Fibroblast of skin of scalp (primary cell): ENCODE measurements at regions not wholly inside any gene's neighbourhood (a gene's known extent, or its start where the extent isn't known, plus 50 kb on each side); places are given as distances from the start of the nearest gene placed in this dataset.

Source experiments
- DNase-seq: peaks from one replicate; pipeline ENCODE4 v3.0.0-alpha.2; 2013

- DNase-seq, result no peak
Measured at GRCh38 chrX:142149919-142150318, 55.2 kb downstream of the MAGEC2 start.

GRCh38 chrX:142134533-142134932 is 70.6 kb downstream of the MAGEC2 start:
- no peak for DNase-seq

DNA sequence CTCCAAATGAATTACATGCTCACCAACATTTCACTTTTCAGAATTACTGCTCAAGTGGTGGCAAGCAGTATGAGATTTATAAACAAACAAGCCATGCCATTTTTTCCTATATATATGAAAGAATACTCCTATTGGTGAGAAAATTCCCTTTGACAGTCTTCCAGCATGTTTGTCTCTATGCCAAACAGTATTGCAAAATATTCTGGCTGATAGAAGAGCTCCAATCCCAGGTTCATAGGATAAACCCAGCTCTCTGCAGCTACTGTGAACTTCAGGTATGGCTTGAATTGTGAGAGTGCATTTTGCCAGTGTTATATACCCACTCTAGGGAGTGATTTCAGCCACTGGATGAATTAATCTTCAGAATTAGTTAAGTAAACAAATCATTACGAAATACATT is 108.8 kb downstream of the MAGEC2 start:
- DNase-seq, result no peak

GRCh38 chrX:142095651-142096245 is 109.3 kb downstream of the MAGEC2 start:
- DNase-seq, result no peak

DNA sequence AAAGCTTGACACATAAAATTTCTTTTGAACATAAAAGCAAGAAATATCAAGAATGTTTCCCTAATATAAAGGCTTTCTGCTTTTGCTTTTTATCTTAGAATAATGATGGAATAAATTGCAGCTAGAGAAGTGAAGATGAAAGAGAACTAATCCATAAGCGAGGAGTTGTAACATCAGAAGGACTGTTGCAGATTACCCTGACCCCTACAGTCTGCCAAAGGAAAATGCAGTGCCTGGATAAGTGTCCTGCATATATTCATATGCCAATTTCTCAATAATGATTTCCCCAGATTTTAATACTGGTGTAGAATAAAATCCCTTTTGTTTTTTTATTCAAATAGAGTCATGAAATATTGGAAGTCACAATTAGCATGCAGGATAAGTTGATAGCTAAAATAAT is 115.9 kb downstream of the MAGEC2 start:
- peak; percentile 0 for DNase-seq

- no peak for DNase-seq
Measured at GRCh38 chrX:142084611-142085010, 120.5 kb downstream of the MAGEC2 start.

- no peak for DNase-seq
Measured at GRCh38 chrX:142076633-142077032, 128.5 kb downstream of the MAGEC2 start.

GRCh38 chrX:142068365-142068764 is 136.7 kb downstream of the MAGEC2 start:
- DNase-seq, result no peak

GRCh38 chrX:142060191-142060590 is 144.9 kb downstream of the MAGEC2 start:
- DNase-seq, result no peak

DNA sequence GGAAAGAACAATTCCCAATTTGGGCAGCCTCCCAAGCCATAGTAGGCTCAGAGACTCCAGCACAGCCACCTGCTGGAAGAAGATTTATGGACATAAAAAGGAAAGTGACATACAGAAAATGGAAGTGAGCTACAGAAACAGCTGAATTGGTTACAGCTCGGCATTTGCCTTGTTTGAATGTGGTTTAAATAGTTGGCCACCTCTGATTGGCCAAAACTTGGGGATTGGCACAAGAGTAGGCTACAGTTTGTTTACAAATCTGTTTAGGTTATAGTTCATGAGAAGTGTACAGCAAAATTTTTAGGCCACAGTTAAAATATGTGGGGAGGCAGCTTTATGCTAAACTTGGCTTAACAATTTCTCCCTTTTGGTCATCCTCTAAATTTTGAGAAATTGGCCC is 150.4 kb downstream of the MAGEC1 start:
- no peak for DNase-seq

DNA sequence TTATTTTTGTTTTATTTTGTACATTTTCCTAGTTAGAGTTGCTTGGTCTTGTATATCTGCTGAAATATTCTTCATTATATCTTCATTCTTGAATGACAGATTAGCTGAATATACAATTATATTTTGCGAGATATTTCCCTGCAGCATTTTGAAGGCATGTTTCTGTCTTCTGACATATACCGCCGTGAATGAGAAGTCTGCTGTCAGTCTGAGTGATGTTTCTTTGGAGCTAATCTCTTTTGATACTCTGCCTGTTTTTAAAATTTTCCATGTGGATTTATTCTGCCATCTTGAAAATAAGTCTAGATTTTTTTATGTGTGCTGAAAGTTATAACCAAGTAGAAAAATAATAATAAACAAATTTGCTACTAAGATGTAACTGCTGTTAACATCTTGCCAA is 148.5 kb downstream of the MAGEC1 start:
- no peak for DNase-seq

- no peak for DNase-seq
Measured at GRCh38 chrX:142043196-142043595, 139.5 kb downstream of the MAGEC1 start.

DNA sequence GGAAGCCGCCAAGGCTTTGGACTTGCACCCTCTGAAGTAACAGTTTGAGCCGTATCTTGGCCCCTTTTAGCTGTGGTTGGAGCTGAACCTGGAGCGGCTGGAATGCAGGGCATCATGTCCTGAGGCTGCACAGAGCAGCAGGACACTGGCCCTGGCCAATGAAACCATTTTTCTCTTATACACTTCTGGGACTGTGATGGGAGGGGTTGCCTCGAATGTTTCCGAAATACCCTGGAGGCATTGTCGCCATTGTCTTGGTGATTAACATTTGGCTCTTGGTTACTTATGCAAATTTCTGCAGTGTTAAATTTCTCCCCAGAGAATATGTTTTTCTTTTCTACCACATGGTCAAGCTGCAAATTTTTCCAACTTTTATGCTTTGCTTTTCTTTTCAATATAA is 137.2 kb downstream of the MAGEC1 start:
- DNase-seq, result no peak

DNA sequence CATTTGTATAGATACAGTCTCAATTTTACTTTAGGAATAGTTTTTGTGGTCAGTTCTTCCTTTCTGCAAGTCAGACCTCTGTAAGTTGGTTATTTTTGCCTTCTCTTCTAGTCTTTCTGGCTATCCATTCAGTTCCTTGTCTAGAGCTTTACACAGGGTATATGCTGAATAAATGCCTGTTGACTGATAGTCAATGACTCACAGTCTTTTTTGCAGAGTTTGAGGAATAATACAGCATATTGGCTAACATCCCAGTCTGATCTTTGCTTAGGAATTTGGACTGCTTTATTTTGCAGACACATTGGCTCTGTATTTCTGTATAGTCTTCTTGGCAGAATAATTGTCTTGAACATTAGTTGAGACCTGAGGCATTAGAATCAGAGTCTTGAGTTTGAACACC is 132.4 kb downstream of the MAGEC1 start:
- no peak for DNase-seq

- no peak for DNase-seq
Measured at GRCh38 chrX:142005532-142005931, 101.8 kb downstream of the MAGEC1 start.

DNA sequence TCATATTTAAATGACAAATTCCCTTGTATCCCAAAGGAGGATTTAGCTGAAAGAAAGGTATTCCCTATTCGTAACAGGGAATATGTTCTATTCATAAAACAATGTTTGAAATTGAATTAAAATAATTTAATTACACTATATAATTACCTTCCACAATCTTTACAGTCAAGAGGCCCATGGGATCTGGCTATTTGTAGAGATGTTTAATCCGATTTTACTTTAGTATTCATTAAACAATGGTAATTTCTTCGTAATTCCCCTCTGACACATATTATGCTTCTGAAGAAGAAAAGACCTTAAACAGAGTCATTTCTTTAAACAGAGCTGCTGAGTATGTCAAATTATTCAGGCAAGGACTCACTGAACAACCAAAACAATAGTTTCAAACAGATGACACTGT is 98.8 kb downstream of the MAGEC1 start:
- no peak for DNase-seq

- no peak for DNase-seq
Measured at GRCh38 chrX:142001934-142002333, 98.2 kb downstream of the MAGEC1 start.

GRCh38 chrX:141989815-141990214 is 86.1 kb downstream of the MAGEC1 start:
- no peak for DNase-seq

DNA sequence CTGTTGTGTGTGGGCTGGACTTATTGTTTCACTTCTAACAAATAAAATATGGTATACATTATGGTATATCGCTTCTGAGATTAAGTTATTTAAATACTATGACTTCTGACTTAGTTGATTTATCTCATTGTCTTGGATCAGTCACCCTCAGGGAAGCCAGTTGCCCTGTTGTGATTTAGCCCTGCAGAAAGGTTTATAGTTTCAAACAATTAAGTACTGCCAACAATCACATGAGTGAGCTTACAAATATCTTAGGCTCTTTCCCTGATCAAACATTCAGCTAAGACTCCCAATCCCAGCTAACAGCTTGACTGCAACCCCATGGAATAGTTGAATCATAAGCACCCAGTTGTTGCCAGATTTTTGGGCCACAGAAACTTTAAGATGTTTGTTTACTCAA is 85.4 kb downstream of the MAGEC1 start:
- no peak for DNase-seq

GRCh38 chrX:141982296-141982695 is 78.6 kb downstream of the MAGEC1 start:
- no peak for DNase-seq

DNA sequence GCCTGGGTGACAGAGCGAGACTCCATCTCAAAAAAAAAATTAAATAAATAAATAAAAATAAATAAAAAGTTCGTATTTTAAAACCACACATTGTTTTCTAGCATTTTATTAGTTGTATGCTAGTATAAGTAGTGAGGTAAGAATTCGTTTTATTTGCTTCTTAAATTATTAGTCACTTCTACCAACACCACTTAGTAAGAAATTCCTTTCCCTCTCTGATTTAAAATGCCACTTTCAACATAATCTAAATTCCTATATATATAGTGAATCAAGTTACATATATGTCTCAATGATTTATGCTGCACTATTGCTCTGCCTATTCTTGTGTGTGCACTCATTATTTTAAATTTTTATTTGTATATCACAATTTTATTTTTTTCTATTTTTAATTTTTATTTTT is 72.1 kb downstream of the MAGEC1 start:
- no peak for DNase-seq

DNA sequence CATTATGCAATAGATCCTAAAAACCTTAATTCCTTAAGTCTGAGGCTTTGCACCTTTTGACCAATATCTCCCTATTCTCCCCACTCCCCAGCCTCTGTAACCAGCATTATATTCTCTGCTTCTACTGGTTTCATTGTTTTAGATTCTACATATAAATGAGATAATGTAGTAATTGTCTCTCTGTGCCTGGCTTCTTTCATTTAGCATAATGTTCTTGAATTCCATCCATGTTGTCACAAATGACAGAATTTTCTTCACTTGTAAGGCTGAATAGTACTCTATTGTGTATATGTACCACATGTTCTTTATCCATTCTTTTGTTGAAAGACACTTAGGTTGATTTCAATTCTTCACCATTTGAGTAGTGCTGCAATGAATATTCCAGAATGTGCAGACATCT is 66.0 kb downstream of the MAGEC1 start:
- DNase-seq, result no peak

GRCh38 chrX:141960578-141960977 is 56.9 kb downstream of the MAGEC1 start:
- DNase-seq, result no peak
